ENCODE measurements at regions not wholly inside any gene's neighbourhood (a gene's known extent, or its start where the extent isn't known, plus 50 kb on each side); places are given as distances from the start of the nearest gene placed in this dataset.

DNA sequence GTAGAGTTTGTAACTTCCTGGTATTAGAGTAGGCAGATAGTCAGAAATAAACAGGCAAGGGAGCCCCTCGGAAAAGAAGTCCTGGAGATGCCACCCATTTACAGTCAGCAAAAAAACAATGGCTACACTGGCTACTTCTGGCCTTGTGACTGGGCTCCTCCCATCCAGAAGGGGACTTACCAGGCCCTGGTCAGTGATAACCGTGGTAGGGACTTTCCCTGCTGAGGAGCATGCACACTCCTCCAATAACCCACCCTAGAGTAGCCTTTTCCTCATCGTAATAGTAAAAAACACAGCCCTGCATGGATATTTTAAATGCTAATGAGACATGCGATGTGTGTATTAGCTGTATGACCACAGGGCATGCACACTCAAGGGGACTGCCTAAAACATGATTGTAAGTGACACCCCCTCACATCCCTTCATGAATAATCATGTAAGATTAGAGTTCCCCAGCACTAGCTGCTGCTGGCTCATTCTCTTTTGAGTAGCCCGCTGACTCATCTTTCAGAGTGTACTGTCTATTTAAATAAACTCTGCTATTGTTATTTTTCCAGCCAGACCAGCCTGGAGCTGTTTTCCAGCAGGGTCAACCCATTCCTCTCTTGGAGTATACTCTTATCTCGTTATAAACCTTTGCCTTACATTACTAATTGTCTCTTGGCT, 413.8 kb upstream of the TMTC1 start:
- Histone ChIP-seq H3K27ac (ENCODE audit: low read depth, low read length) (no peak overlapping the region), H3K4me3 (ENCODE audit: insufficient read depth, low read depth, low read length) (no peak overlapping the region), H3K27me3 (ENCODE audit: insufficient read depth, low read length) (peaks cover 17% of the 10 kb centered on the region), H3K4me1 (ENCODE audit: insufficient read depth, low read length) (peaks cover 9% of the 10 kb centered on the region), H3K79me2 (ENCODE audit: insufficient read depth, low read length) (no peaks in the 10 kb centered on the region), H2AFZ (ENCODE audit: low read depth, low read length) (no peak overlapping the region), H3K4me2 (ENCODE audit: low read length) (peak overlapping the region; percentile 8), H3K9ac (ENCODE audit: low read length) (no peak overlapping the region), H3K9me3 (ENCODE audit: insufficient read depth, low read depth, low read length) (no peaks in the 10 kb centered on the region), H4K20me1 (ENCODE audit: insufficient read depth, low read length) (no peaks in the 10 kb centered on the region), H3K36me3 (ENCODE audit: insufficient read depth, low read length) (no peaks in the 10 kb centered on the region)
- FAIRE-seq: no peak
- Mint-ChIP-seq H3K9me3 (ENCODE audit: unreplicated experiment) (no peaks in the 10 kb centered on the region), H3K4me3 (ENCODE audit: unreplicated experiment) (no peak overlapping the region), H3K27me3 (ENCODE audit: low read depth, unreplicated experiment) (peaks cover 16% of the 10 kb centered on the region), H3K4me1 (ENCODE audit: low read depth, unreplicated experiment) (peaks cover 12% of the 10 kb centered on the region), H3K36me3 (ENCODE audit: low read depth, unreplicated experiment) (no peaks in the 10 kb centered on the region), H3K27ac (ENCODE audit: unreplicated experiment) (no peak overlapping the region)
- peak; percentile 77 for DNase-seq (ENCODE audit: low read depth)
- TF ChIP-seq EZH2 (IDR thresholded peaks at IDR 0.05; ENCODE audit: insufficient read depth, low read length): no peak
- no peak for TF ChIP-seq CTCF (IDR thresholded peaks at IDR 0.05; ENCODE audit: insufficient read depth, low read depth, low read length)

DNA sequence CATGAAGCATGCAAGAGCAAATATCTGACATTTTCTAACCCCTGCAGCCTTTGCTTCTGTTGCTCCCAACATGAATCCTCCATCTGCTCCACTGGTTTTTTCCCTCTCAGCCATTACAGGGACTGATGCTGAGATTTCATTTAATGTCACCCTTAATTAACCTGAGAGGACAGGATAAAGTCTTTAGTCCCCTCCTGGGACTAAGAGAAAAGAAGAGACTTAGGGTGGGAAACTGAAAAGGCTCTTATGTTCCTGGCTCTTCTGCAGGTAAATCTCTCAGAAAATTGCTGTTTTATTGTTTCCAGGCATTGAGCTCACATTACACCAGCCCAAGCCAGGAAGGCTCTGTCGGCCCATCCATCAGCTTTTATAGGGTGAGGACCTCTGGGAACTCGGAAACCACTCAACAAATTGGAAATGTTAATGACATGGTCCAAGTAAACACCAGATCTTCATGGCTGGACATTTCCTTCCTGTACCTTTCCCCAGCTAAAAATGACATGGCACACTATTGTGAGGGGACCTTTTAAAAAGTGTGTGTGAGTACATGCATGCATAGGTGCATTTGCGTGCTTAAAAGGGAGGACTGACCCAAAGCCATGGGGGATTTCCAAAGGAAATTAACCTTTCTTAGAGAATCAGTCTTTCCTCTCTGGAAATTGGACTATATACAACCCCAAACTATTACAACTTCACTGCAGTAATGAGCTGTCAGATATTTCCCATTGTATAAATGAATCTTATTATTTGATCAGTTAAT, 408.1 kb upstream of the TMTC1 start:
- H3K9me3 ChIP-seq (ENCODE audit: insufficient read depth, low read depth, low read length): no peaks in the 10 kb centered on the region
- no peak for FAIRE-seq
- H3K36me3 Mint-ChIP-seq (ENCODE audit: low read depth, unreplicated experiment): no peaks in the 10 kb centered on the region
- no peak overlapping the region for H3K4me3 Mint-ChIP-seq (ENCODE audit: unreplicated experiment)
- H3K4me2 ChIP-seq (ENCODE audit: low read length): no peak overlapping the region
- no peak overlapping the region for H3K9ac ChIP-seq (ENCODE audit: low read length)
- H3K27ac Mint-ChIP-seq (ENCODE audit: unreplicated experiment): no peak overlapping the region
- no peak overlapping the region for H3K27ac ChIP-seq (ENCODE audit: low read depth, low read length)
- no peak for DNase-seq (ENCODE audit: low read depth)
- no peaks in the 10 kb centered on the region for H4K20me1 ChIP-seq (ENCODE audit: insufficient read depth, low read length)
- H3K79me2 ChIP-seq (ENCODE audit: insufficient read depth, low read length): no peaks in the 10 kb centered on the region
- H3K36me3 ChIP-seq (ENCODE audit: insufficient read depth, low read length): no peaks in the 10 kb centered on the region
- no peaks in the 10 kb centered on the region for H3K4me1 ChIP-seq (ENCODE audit: insufficient read depth, low read length)
- no peaks in the 10 kb centered on the region for H3K27me3 ChIP-seq (ENCODE audit: insufficient read depth, low read length)
- H3K27me3 Mint-ChIP-seq (ENCODE audit: low read depth, unreplicated experiment): peaks cover 4% of the 10 kb centered on the region
- no peak overlapping the region for H2AFZ ChIP-seq (ENCODE audit: low read depth, low read length)
- no peaks in the 10 kb centered on the region for H3K9me3 Mint-ChIP-seq (ENCODE audit: unreplicated experiment)
- H3K4me1 Mint-ChIP-seq (ENCODE audit: low read depth, unreplicated experiment): peaks cover under 1% of the 10 kb centered on the region
- TF ChIP-seq EZH2 (IDR thresholded peaks at IDR 0.05; ENCODE audit: insufficient read depth, low read length): no peak
- TF ChIP-seq CTCF (IDR thresholded peaks at IDR 0.05; ENCODE audit: insufficient read depth, low read depth, low read length): no peak
- no peak overlapping the region for H3K4me3 ChIP-seq (ENCODE audit: insufficient read depth, low read depth, low read length)
